ENCODE measurements at regions not wholly inside any gene's neighbourhood (a gene's known extent, or its start where the extent isn't known, plus 50 kb on each side); places are given as distances from the start of the nearest gene placed in this dataset.

- H3K27me3 ChIP-seq (ENCODE audit: low read length): no peaks in the 10 kb centered on the region
- H3K9me3 ChIP-seq (ENCODE audit: low read length): no peaks in the 10 kb centered on the region
- no peaks in the 10 kb centered on the region for H4K20me1 ChIP-seq (ENCODE audit: insufficient read depth, low read depth, low read length)
- no peak overlapping the region for H2AFZ ChIP-seq (ENCODE audit: low read length)
- H3K27ac ChIP-seq (ENCODE audit: low read length): no peak overlapping the region
- H3K4me3 ChIP-seq (ENCODE audit: low read length): no peak overlapping the region
- no peaks in the 10 kb centered on the region for H3K36me3 ChIP-seq (ENCODE audit: insufficient read depth, low read length)
- no peaks in the 10 kb centered on the region for H3K9me2 ChIP-seq (replicated peaks; ENCODE audit: insufficient read depth, low read length)
- no peak for DNase-seq
- no peaks in the 10 kb centered on the region for H3K4me1 ChIP-seq (ENCODE audit: low read length)
- H3K79me2 ChIP-seq (ENCODE audit: low read length): no peaks in the 10 kb centered on the region
- no peak overlapping the region for H3K9ac ChIP-seq (ENCODE audit: low read length)
- no peak overlapping the region for H3K4me2 ChIP-seq (ENCODE audit: low read depth, low read length, poor library complexity, severe bottlenecking)
Measured at GRCh38 chr5:125478599-125478998, 732.2 kb upstream of the ZNF608 start.

- Histone ChIP-seq H3K27ac (ENCODE audit: low read length) (no peak overlapping the region), H3K9me2 (replicated peaks; ENCODE audit: insufficient read depth, low read length) (no peaks in the 10 kb centered on the region), H3K79me2 (ENCODE audit: low read length) (no peaks in the 10 kb centered on the region), H3K36me3 (ENCODE audit: insufficient read depth, low read length) (no peaks in the 10 kb centered on the region), H3K4me1 (ENCODE audit: low read length) (no peaks in the 10 kb centered on the region), H3K27me3 (ENCODE audit: low read length) (no peaks in the 10 kb centered on the region), H4K20me1 (ENCODE audit: insufficient read depth, low read depth, low read length) (no peaks in the 10 kb centered on the region), H3K9me3 (ENCODE audit: low read length) (no peaks in the 10 kb centered on the region), H3K9ac (ENCODE audit: low read length) (no peak overlapping the region), H3K4me3 (ENCODE audit: low read length) (no peak overlapping the region), H3K4me2 (ENCODE audit: low read depth, low read length, poor library complexity, severe bottlenecking) (no peak overlapping the region), H2AFZ (ENCODE audit: low read length) (no peak overlapping the region)
- no peak for DNase-seq
Measured at GRCh38 chr5:125480911-125481310, 734.5 kb upstream of the ZNF608 start.

GRCh38 chr5:125481506-125482465 is 735.3 kb upstream of the ZNF608 start:
- Histone ChIP-seq H3K4me3 (ENCODE audit: low read length) (no peak overlapping the region), H3K36me3 (ENCODE audit: insufficient read depth, low read length) (no peaks in the 10 kb centered on the region), H3K27ac (ENCODE audit: low read length) (no peak overlapping the region), H3K9me3 (ENCODE audit: low read length) (no peaks in the 10 kb centered on the region), H3K27me3 (ENCODE audit: low read length) (no peaks in the 10 kb centered on the region), H3K9ac (ENCODE audit: low read length) (no peak overlapping the region), H3K4me1 (ENCODE audit: low read length) (no peaks in the 10 kb centered on the region), H3K79me2 (ENCODE audit: low read length) (no peaks in the 10 kb centered on the region), H3K4me2 (ENCODE audit: low read depth, low read length, poor library complexity, severe bottlenecking) (no peak overlapping the region), H3K9me2 (replicated peaks; ENCODE audit: insufficient read depth, low read length) (no peaks in the 10 kb centered on the region), H2AFZ (ENCODE audit: low read length) (no peak overlapping the region), H4K20me1 (ENCODE audit: insufficient read depth, low read depth, low read length) (no peaks in the 10 kb centered on the region)
- no peak for DNase-seq

GRCh38 chr5:125483609-125484008 is 737.2 kb upstream of the ZNF608 start:
- Histone ChIP-seq H3K9me3 (ENCODE audit: low read length) (no peaks in the 10 kb centered on the region), H3K4me3 (ENCODE audit: low read length) (no peak overlapping the region), H3K9me2 (replicated peaks; ENCODE audit: insufficient read depth, low read length) (no peaks in the 10 kb centered on the region), H3K27me3 (ENCODE audit: low read length) (no peaks in the 10 kb centered on the region), H3K4me1 (ENCODE audit: low read length) (no peaks in the 10 kb centered on the region), H3K79me2 (ENCODE audit: low read length) (no peaks in the 10 kb centered on the region), H3K4me2 (ENCODE audit: low read depth, low read length, poor library complexity, severe bottlenecking) (no peak overlapping the region), H3K27ac (ENCODE audit: low read length) (no peak overlapping the region), H3K36me3 (ENCODE audit: insufficient read depth, low read length) (no peaks in the 10 kb centered on the region), H4K20me1 (ENCODE audit: insufficient read depth, low read depth, low read length) (no peaks in the 10 kb centered on the region), H3K9ac (ENCODE audit: low read length) (no peak overlapping the region), H2AFZ (ENCODE audit: low read length) (no peak overlapping the region)
- DNase-seq: no peak

- Histone ChIP-seq H3K9ac (ENCODE audit: low read length) (no peak overlapping the region), H4K20me1 (ENCODE audit: insufficient read depth, low read depth, low read length) (no peaks in the 10 kb centered on the region), H3K4me1 (ENCODE audit: low read length) (no peaks in the 10 kb centered on the region), H3K27ac (ENCODE audit: low read length) (no peak overlapping the region), H3K4me2 (ENCODE audit: low read depth, low read length, poor library complexity, severe bottlenecking) (no peak overlapping the region), H3K36me3 (ENCODE audit: insufficient read depth, low read length) (no peaks in the 10 kb centered on the region), H3K79me2 (ENCODE audit: low read length) (no peaks in the 10 kb centered on the region), H3K4me3 (ENCODE audit: low read length) (no peak overlapping the region), H3K9me3 (ENCODE audit: low read length) (no peaks in the 10 kb centered on the region), H3K27me3 (ENCODE audit: low read length) (no peaks in the 10 kb centered on the region), H3K9me2 (replicated peaks; ENCODE audit: insufficient read depth, low read length) (no peaks in the 10 kb centered on the region), H2AFZ (ENCODE audit: low read length) (no peak overlapping the region)
- no peak for DNase-seq
Measured at GRCh38 chr5:125484272-125484741, 737.9 kb upstream of the ZNF608 start.

GRCh38 chr5:125484742-125485641 is 738.6 kb upstream of the ZNF608 start:
- Histone ChIP-seq H3K79me2 (ENCODE audit: low read length) (no peaks in the 10 kb centered on the region), H3K4me2 (ENCODE audit: low read depth, low read length, poor library complexity, severe bottlenecking) (no peak overlapping the region), H4K20me1 (ENCODE audit: insufficient read depth, low read depth, low read length) (no peaks in the 10 kb centered on the region), H3K9ac (ENCODE audit: low read length) (no peak overlapping the region), H3K36me3 (ENCODE audit: insufficient read depth, low read length) (no peaks in the 10 kb centered on the region), H3K9me3 (ENCODE audit: low read length) (no peaks in the 10 kb centered on the region), H2AFZ (ENCODE audit: low read length) (no peak overlapping the region), H3K4me3 (ENCODE audit: low read length) (no peak overlapping the region), H3K4me1 (ENCODE audit: low read length) (no peaks in the 10 kb centered on the region), H3K9me2 (replicated peaks; ENCODE audit: insufficient read depth, low read length) (no peaks in the 10 kb centered on the region), H3K27ac (ENCODE audit: low read length) (no peak overlapping the region), H3K27me3 (ENCODE audit: low read length) (no peaks in the 10 kb centered on the region)
- no peak for DNase-seq

- H3K9me2 ChIP-seq (replicated peaks; ENCODE audit: insufficient read depth, low read length): no peaks in the 10 kb centered on the region
- no peak for DNase-seq
- no peaks in the 10 kb centered on the region for H3K36me3 ChIP-seq (ENCODE audit: insufficient read depth, low read length)
- H3K9ac ChIP-seq (ENCODE audit: low read length): no peak overlapping the region
- H2AFZ ChIP-seq (ENCODE audit: low read length): no peak overlapping the region
- no peaks in the 10 kb centered on the region for H3K27me3 ChIP-seq (ENCODE audit: low read length)
- H3K4me1 ChIP-seq (ENCODE audit: low read length): no peaks in the 10 kb centered on the region
- H4K20me1 ChIP-seq (ENCODE audit: insufficient read depth, low read depth, low read length): no peaks in the 10 kb centered on the region
- H3K27ac ChIP-seq (ENCODE audit: low read length): no peak overlapping the region
- H3K4me2 ChIP-seq (ENCODE audit: low read depth, low read length, poor library complexity, severe bottlenecking): no peak overlapping the region
- no peaks in the 10 kb centered on the region for H3K79me2 ChIP-seq (ENCODE audit: low read length)
- H3K9me3 ChIP-seq (ENCODE audit: low read length): no peaks in the 10 kb centered on the region
- no peak overlapping the region for H3K4me3 ChIP-seq (ENCODE audit: low read length)
Measured at GRCh38 chr5:125485771-125486170, 739.3 kb upstream of the ZNF608 start.

GRCh38 chr5:125486634-125487033 is 740.2 kb upstream of the ZNF608 start:
- Histone ChIP-seq H4K20me1 (ENCODE audit: insufficient read depth, low read depth, low read length) (no peaks in the 10 kb centered on the region), H3K9ac (ENCODE audit: low read length) (no peak overlapping the region), H3K27me3 (ENCODE audit: low read length) (no peaks in the 10 kb centered on the region), H3K79me2 (ENCODE audit: low read length) (no peaks in the 10 kb centered on the region), H3K27ac (ENCODE audit: low read length) (no peak overlapping the region), H3K4me1 (ENCODE audit: low read length) (no peaks in the 10 kb centered on the region), H3K4me3 (ENCODE audit: low read length) (no peak overlapping the region), H3K9me2 (replicated peaks; ENCODE audit: insufficient read depth, low read length) (no peaks in the 10 kb centered on the region), H2AFZ (ENCODE audit: low read length) (no peak overlapping the region), H3K9me3 (ENCODE audit: low read length) (no peaks in the 10 kb centered on the region), H3K36me3 (ENCODE audit: insufficient read depth, low read length) (no peaks in the 10 kb centered on the region), H3K4me2 (ENCODE audit: low read depth, low read length, poor library complexity, severe bottlenecking) (no peak overlapping the region)
- no peak for DNase-seq

All from Karpas-422 (cell line).